ENCODE measurements at regions not wholly inside any gene's neighbourhood (a gene's known extent, or its start where the extent isn't known, plus 50 kb on each side); places are given as distances from the start of the nearest gene placed in this dataset.

DNA sequence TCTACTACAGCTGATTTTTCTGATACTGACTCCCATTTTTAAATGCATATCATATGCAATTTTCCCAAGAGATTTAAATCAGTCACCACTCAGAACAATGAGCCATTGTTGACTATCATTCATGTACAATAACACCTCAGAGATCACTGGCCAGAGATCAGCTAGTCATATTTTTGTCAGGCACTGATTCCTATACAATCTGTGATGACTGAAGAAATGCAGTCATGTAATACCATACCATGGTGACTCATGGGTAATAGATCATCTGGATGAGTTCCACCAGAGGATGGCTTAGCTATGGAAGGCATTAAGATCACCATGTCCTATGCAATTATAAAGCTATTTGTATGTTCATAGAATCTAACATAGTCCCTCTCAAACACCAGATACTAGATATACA is 285.7 kb upstream of the DCC start:
- H3K27ac Mint-ChIP-seq = no peak overlapping the region
- peaks cover 9% of the 10 kb centered on the region for H3K9me3 Mint-ChIP-seq
- no peaks in the 10 kb centered on the region for H3K4me1 Mint-ChIP-seq
- DNase-seq = no peak
- ATAC-seq = no peak
- no peaks in the 10 kb centered on the region for H3K36me3 Mint-ChIP-seq (ENCODE audit: low read depth)
- H3K4me3 Mint-ChIP-seq = no peak overlapping the region
- H3K27me3 Mint-ChIP-seq = no peaks in the 10 kb centered on the region

DNA sequence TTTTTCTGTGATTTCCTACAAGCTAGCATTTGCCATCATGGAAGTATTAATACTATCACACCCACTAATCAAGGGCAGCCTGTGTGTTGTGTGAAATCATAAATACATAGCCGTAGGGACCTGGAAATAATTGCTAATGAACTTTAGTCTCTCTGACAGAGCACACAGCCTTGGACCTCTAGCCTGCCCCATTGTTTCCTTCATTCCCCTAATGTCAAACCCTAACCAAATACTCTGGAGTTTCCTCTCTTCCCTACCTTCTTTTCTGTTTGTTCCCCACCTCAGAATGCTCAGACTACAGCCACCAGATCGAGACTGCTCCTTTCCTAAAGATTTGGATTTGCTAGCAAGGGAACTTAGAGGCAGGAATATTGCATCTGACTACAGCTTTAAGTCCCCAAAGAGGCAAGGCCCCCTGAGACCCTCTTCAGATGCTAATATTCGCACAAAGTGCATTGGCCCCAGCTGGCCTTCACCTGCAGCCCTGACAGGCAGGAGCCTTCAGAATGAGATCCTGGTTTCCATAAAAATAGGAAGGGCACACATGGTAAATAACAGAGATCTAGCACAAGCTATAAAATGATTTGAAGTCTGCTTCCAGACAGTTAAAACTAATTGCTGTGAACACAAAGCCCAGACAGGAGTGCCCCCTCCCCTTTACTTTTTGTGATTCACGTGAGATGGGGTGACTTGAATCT is 279.2 kb upstream of the DCC start:
- Mint-ChIP-seq H3K9me3 (peaks cover 5% of the 10 kb centered on the region), H3K4me1 (no peaks in the 10 kb centered on the region), H3K4me3 (no peak overlapping the region), H3K36me3 (ENCODE audit: low read depth) (no peaks in the 10 kb centered on the region), H3K27ac (no peak overlapping the region), H3K27me3 (no peaks in the 10 kb centered on the region)
- ATAC-seq (no peak), DNase-seq (no peak)

DNA sequence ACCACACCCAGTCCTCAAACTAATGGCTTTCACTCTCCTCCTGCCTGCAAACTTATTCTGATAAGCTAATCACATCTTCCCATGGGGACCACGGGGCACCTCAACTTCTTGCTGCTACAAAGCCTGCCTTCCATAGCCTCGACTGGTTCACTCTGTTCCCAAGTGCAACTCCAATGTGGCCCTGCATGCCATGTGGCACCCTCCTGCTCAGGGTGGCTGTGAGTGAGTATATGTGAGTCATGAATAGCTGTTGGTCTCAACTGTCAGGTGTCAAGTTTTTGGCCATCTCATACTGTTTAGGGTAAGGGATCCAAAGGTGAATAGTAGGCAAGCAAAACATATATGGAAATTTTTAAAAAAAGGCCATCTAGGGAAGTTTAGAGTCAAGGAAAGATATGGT is 276.1 kb upstream of the DCC start:
- DNase-seq (no peak), ATAC-seq (no peak)
- Mint-ChIP-seq H3K9me3 (no peaks in the 10 kb centered on the region), H3K4me3 (no peak overlapping the region), H3K4me1 (no peaks in the 10 kb centered on the region), H3K36me3 (ENCODE audit: low read depth) (no peaks in the 10 kb centered on the region), H3K27me3 (no peaks in the 10 kb centered on the region), H3K27ac (no peak overlapping the region)

DNA sequence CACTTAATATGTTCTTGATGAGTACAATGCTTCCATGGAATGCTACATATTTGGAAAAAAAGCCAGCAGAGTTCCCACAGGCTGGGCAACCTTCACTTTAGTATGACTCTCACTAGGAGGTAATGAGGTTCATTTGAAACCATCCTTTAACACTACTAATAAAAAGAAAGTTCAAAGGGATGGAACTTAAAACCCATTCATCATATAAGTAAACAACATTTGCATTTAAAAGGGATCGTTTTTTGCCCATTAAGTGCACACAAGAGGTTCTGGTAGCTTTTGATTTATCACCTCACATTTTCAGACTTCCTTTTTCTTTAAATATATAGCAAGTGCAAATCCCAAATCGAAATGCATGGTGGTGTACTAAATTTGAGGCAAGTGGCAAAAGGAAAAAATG is 270.8 kb upstream of the DCC start:
- no peak for DNase-seq
- no peak overlapping the region for H3K4me3 Mint-ChIP-seq
- H3K27me3 Mint-ChIP-seq = no peaks in the 10 kb centered on the region
- H3K4me1 Mint-ChIP-seq = no peaks in the 10 kb centered on the region
- no peaks in the 10 kb centered on the region for H3K36me3 Mint-ChIP-seq (ENCODE audit: low read depth)
- no peak overlapping the region for H3K27ac Mint-ChIP-seq
- ATAC-seq = no peak
- no peaks in the 10 kb centered on the region for H3K9me3 Mint-ChIP-seq

DNA sequence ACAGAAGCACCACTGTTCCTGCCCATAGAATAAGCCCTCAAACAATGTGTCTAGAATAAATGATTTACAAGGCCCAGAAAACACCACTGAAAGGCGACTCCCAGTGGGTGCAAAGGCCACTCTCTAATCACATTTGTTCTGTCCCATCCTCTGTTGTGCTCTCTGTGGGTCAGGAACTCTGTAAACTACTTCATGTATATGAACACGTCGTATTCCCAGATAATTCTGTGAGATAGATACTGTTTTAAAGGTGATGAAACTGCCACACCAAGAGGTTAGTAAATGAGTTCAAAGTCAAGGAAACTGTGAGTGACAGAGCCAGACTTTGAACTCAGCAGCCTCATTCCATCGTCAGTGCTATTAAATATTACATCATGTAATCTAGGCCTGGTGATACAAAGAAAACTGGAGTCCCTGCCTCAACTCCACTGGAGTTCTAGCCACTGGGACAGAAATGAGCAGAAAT is 269.7 kb upstream of the DCC start:
- Mint-ChIP-seq H3K9me3 (no peaks in the 10 kb centered on the region), H3K4me1 (no peaks in the 10 kb centered on the region), H3K27me3 (no peaks in the 10 kb centered on the region), H3K4me3 (no peak overlapping the region), H3K36me3 (ENCODE audit: low read depth) (no peaks in the 10 kb centered on the region), H3K27ac (no peak overlapping the region)
- DNase-seq (no peak), ATAC-seq (no peak)

DNA sequence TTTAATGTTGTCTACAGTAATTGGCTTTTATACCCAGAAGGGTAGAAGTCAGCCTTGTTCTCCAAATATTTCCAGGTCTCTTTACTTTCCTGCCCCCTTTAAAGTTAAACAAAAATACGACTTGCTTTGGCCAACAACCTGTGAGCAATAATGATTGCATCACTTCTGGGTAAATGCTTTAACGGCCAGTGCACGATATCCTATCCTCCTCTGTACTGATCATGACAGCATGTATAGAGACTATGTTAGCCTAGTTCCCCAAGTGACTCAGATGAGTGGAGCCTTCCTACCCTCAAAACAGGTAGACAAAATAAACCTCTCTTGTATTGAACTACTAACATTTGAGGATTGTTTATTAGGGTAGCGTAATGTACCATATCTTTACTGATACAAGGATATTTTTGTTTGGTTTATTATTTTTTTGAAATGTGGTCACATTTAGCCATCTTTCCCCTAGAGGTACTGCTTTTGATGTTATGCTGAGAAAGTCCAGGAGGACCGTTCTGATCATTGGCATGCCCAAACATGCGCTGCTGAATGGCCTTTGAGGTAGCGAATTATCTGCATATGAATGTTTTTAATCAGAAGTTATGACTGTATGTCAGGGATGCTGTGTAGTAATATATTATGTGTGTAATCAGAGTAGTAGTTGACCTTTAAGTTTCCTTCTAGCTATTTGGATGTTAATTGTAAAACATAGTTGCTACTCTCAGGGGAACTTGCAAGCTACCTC is 262.6 kb upstream of the DCC start:
- no peaks in the 10 kb centered on the region for H3K27me3 Mint-ChIP-seq
- no peak overlapping the region for H3K4me3 Mint-ChIP-seq
- DNase-seq (no peak), ATAC-seq (no peak)
- H3K4me1 Mint-ChIP-seq = no peaks in the 10 kb centered on the region
- H3K9me3 Mint-ChIP-seq = no peaks in the 10 kb centered on the region
- no peaks in the 10 kb centered on the region for H3K36me3 Mint-ChIP-seq (ENCODE audit: low read depth)
- H3K27ac Mint-ChIP-seq = no peak overlapping the region

DNA sequence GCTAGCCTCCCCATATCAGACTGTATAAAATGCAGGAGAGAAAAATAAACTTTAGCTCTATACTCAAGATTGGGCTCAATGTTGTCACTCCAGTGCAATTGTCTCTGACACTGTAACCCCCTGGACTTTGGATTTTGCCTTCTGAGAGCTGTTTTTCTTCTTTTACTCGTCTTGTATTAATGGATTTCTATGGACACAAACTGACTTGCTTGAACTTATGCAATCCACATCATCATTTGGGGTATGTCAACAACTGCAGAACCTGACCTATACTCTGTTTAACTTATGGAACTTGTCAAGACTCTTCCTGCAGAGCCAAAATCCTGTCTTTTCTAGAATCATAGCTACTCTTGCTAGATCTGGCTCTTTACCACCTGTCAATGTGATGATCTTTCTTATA is 257.8 kb upstream of the DCC start:
- Mint-ChIP-seq H3K9me3 (no peaks in the 10 kb centered on the region), H3K36me3 (ENCODE audit: low read depth) (no peaks in the 10 kb centered on the region), H3K27ac (no peak overlapping the region), H3K27me3 (no peaks in the 10 kb centered on the region), H3K4me1 (no peaks in the 10 kb centered on the region), H3K4me3 (no peak overlapping the region)
- no peak for ATAC-seq
- no peak for DNase-seq

DNA sequence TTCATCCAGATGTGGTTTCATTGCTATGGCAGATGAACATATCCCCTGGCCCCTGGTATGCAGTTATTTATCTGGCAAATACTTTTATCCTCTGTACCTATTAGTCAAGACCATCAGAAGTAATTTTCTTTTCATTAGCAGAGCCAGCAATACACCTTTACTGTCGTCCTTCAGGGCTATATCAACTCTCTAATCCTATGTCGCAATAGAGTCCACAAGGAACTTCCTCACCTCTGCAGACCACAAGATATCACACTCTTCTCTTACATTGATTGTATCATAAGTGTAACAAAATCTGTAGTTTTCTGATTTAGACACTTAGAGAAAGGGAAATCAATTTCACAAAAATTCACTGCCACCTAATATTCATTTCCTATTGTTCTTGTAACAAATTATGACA is 252.9 kb upstream of the DCC start:
- ATAC-seq = no peak
- Mint-ChIP-seq H3K9me3 (peaks cover 5% of the 10 kb centered on the region), H3K4me1 (no peaks in the 10 kb centered on the region), H3K36me3 (ENCODE audit: low read depth) (no peaks in the 10 kb centered on the region), H3K4me3 (no peak overlapping the region), H3K27ac (no peak overlapping the region), H3K27me3 (no peaks in the 10 kb centered on the region)
- DNase-seq = no peak

DNA sequence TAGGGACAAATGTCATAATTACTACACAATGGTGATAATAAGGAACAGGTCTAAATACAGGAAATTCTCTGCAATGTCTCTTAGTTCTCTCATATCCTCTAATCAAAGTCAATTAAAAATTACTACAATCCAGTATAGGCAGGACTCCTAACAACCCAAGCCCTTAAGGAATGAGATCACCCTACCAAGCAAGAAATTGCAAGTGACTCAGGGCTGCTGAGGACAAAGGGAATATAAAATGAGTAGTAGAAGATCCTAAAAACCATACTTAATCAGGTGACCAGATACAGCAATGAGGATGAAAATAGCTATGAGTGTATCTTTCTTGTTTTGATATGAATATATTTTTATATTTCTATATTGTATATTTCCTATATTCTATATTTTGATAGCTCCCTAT is 250.0 kb upstream of the DCC start:
- Mint-ChIP-seq H3K27me3 (no peaks in the 10 kb centered on the region), H3K27ac (no peak overlapping the region), H3K9me3 (peaks cover 9% of the 10 kb centered on the region), H3K4me3 (no peak overlapping the region), H3K4me1 (no peaks in the 10 kb centered on the region), H3K36me3 (ENCODE audit: low read depth) (no peaks in the 10 kb centered on the region)
- no peak for ATAC-seq
- DNase-seq = no peak

DNA sequence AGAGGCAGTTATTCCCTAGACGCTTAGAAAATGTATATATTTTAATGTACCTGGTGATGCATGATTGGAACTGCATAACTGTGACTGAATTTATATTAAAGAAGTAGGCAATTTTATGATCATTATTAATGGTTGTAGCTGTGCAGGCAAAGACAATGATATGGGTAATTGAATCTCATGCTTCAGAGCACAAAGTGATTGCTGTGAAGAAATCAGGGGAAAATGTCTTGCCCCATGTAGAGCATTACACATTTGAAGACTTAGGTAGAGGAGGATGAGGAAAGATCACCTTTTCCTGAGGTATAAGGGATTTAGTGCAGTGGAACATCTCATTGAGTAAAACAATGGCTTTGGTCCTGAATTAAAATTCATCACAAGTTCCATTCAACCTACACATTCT is 246.8 kb upstream of the DCC start:
- Mint-ChIP-seq H3K36me3 (ENCODE audit: low read depth) (no peaks in the 10 kb centered on the region), H3K27ac (no peak overlapping the region), H3K4me3 (no peak overlapping the region), H3K27me3 (no peaks in the 10 kb centered on the region), H3K9me3 (peaks cover 9% of the 10 kb centered on the region), H3K4me1 (no peaks in the 10 kb centered on the region)
- DNase-seq (no peak), ATAC-seq (no peak)

DNA sequence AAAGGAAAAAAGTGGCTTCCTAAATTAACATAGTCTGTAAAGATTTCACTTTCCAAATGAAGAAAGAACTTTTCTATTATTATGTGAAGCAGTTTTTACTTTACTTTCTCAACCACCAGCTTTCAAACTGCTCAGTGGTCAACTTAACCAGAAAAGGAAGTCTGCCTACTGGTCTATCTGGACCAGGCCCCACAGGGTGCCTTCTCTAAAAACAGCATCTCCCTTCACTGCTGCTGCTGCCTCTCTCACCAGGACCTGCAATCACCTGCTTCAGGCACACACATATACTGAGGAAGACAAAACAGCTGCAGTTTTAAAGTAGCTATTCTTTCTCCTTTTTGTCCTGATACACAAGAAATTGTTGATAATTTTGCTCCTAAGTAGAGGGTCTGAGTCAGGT is 221.3 kb upstream of the DCC start:
- Mint-ChIP-seq H3K9me3 (peaks cover 7% of the 10 kb centered on the region), H3K4me1 (no peaks in the 10 kb centered on the region), H3K36me3 (ENCODE audit: low read depth) (no peaks in the 10 kb centered on the region), H3K4me3 (no peak overlapping the region), H3K27me3 (no peaks in the 10 kb centered on the region), H3K27ac (no peak overlapping the region)
- DNase-seq (no peak), ATAC-seq (no peak)

DNA sequence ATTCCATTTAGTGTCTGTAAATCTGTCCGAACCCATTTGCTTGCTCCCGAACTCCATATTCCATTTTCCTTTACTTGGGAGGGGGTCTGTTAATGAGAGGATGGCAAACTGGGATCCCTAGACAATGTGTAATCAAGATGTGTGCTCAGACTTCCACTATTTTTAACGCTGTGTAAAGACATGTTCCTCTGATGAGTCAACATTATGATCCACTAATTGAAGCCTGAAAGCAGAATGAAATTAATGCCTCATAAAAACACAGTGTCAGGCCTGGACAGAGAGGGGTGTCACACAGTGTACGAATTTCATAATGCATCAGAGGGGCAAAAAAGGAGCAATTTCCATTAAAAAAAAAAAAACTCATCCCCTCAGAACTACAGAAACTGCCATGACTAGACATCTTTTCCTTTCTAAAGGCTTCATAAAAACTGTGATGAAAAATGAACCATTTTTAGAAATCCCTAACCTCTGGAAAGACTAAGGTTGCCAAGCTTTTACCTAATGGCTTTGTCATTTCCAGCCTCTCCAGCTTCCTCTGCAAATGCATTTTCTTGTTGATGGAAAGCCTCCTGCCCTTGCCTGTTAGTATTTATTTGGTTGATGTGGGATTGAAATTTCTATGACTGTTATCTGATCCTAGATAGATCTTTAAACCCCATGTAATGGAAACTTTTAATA is 209.2 kb upstream of the DCC start:
- DNase-seq (no peak), ATAC-seq (no peak)
- no peak overlapping the region for H3K27ac Mint-ChIP-seq
- H3K4me1 Mint-ChIP-seq = no peaks in the 10 kb centered on the region
- H3K27me3 Mint-ChIP-seq = no peaks in the 10 kb centered on the region
- H3K9me3 Mint-ChIP-seq = peaks cover 3% of the 10 kb centered on the region
- H3K36me3 Mint-ChIP-seq (ENCODE audit: low read depth) = no peaks in the 10 kb centered on the region
- H3K4me3 Mint-ChIP-seq = no peak overlapping the region

DNA sequence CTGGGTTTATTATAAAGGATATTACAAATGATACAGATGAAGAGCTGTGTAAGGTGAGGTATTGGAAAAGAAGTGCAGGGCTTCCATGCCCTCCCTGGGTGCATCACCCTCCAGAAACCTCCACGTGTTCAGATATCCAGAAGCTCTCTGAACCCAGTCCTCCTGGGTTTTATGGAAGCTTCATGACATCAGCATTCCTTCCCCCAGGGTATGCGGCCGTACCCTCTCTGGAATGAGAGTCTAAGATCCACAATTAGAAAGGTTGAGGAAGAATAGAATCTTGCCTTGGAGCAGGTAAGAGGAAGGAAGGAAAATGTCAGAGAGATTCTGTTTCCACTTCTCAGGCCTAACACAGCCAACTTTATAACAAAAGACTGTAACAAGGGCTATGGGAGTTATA is 208.2 kb upstream of the DCC start:
- ATAC-seq (no peak), DNase-seq (no peak)
- peaks cover 3% of the 10 kb centered on the region for H3K36me3 Mint-ChIP-seq (ENCODE audit: low read depth)
- no peaks in the 10 kb centered on the region for H3K27me3 Mint-ChIP-seq
- H3K27ac Mint-ChIP-seq = no peak overlapping the region
- no peak overlapping the region for H3K4me3 Mint-ChIP-seq
- H3K4me1 Mint-ChIP-seq = no peaks in the 10 kb centered on the region
- H3K9me3 Mint-ChIP-seq = peaks cover 9% of the 10 kb centered on the region

DNA sequence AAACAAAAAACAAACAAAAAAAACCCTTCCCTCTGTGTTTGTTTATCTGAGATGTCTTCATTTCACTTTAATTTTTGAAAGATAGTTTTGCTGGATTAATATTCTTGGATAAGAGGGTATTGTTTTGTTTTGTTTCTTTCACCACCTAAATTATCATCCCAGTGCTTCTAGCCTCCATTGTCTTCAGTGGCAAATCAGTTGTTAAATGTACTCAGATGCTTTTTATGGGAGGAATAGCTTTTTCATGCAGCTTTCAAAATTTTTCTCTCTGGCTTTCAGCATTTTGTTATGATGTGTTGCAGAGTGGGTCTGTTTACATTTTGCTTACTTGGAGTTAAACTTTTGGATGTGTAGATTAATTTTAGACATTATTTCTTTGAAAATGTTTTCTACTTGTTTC is 203.5 kb upstream of the DCC start:
- no peaks in the 10 kb centered on the region for H3K27me3 Mint-ChIP-seq
- H3K27ac Mint-ChIP-seq = no peak overlapping the region
- no peak for ATAC-seq
- no peak for DNase-seq
- no peak overlapping the region for H3K4me3 Mint-ChIP-seq
- H3K9me3 Mint-ChIP-seq = peaks cover 19% of the 10 kb centered on the region
- no peaks in the 10 kb centered on the region for H3K4me1 Mint-ChIP-seq
- H3K36me3 Mint-ChIP-seq (ENCODE audit: low read depth) = peaks cover 3% of the 10 kb centered on the region

DNA sequence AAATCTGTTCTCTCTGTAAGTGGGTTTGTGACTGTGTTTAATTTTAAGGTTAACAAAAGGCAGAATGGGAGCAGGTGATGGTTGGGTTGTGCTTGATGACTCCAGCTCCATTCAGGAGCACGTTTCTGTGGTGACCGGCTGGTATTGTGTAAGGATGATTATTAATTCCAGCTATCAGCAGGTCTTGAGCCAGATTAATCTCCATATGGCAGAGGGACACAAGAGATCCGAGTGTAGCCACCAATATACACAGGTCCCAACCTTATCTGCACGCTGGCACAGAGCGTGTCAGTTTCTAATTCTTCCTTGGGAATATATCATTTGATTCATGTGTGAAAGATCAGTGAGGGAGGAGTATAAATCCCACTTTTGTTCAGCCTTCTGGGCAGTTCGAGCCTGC is 199.0 kb upstream of the DCC start:
- H3K4me1 Mint-ChIP-seq = no peaks in the 10 kb centered on the region
- H3K4me3 Mint-ChIP-seq = no peak overlapping the region
- DNase-seq = no peak
- no peak overlapping the region for H3K27ac Mint-ChIP-seq
- H3K36me3 Mint-ChIP-seq (ENCODE audit: low read depth) = peaks cover 3% of the 10 kb centered on the region
- H3K27me3 Mint-ChIP-seq = no peaks in the 10 kb centered on the region
- peaks cover 26% of the 10 kb centered on the region for H3K9me3 Mint-ChIP-seq
- no peak for ATAC-seq

All from activated naive CD8-positive, alpha-beta T cell treated with anti-CD3 and anti-CD28 coated beads, Interleukin-2, amount 50 U/mL, for 24 hours (primary cell).